ENCODE measurements at regions not wholly inside any gene's neighbourhood (a gene's known extent, or its start where the extent isn't known, plus 50 kb on each side); places are given as distances from the start of the nearest gene placed in this dataset.

GRCh38 chr20:53676519-53676822 is 82.8 kb upstream of the ZNF217 start:
- no peak for TF ChIP-seq CTCF (IDR thresholded peaks at IDR 0.05; ENCODE audit: insufficient read depth, low read length, poor library complexity, severe bottlenecking)
- TF ChIP-seq EZH2phosphoT487 (conservative IDR thresholded peaks at IDR 0.05; ENCODE audit: low read length), result no peak

Data from SU-DHL-6 (cell line).